A549 (cell line): ENCODE measurements at regions not wholly inside any gene's neighbourhood (a gene's known extent, or its start where the extent isn't known, plus 50 kb on each side); places are given as distances from the start of the nearest gene placed in this dataset.

ENCODE experiments used
- CHD2 ChIP-seq: fragments of 150-350 bp; IDR thresholded peaks from 2 replicates; pipeline ENCODE4 v1.6.1; 2014; ENCODE audit warnings: low read length; ENCODE audit not compliant: partially characterized antibody
- POLR2A ChIP-seq: IDR thresholded peaks from 2 replicates; pipeline ENCODE4 v1.6.1; 2012; ENCODE audit warnings: mild to moderate bottlenecking, low read length

DNA sequence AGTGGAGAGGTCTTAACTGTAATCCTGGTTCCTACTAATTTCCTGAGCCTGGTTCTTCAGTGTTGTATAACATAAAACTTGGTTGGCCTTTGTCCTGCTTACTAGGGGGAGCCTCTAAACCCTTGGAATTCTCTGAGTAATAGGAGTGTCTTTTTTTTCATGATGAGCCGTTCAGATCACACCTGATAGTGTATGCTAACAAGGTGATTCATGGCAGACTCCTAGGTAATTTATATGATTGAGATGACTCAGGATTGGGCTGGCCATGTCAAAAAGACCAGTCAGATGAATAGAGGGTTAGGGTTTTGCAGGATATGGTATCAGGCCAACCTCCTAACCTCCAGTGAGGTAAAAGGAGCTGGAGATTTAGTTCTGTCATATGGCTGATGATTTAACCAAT lies 135.8 kb upstream of the KLF12 start:
- TF ChIP-seq CHD2: no peak
- TF ChIP-seq POLR2A: no peak
